ENCODE measurements at regions not wholly inside any gene's neighbourhood (a gene's known extent, or its start where the extent isn't known, plus 50 kb on each side); places are given as distances from the start of the nearest gene placed in this dataset.

- H3K9me3 ChIP-seq, result no peaks in the 10 kb centered on the region
- H3K4me1 ChIP-seq, result peaks cover 0 to 22% (median 16%) of the 10 kb centered on the region in 4 donors
- H3K27ac ChIP-seq, result peak overlapping the region in 3 of 4 donors; percentile 9 to 50 (median 18)
- TF ChIP-seq POLR2A (IDR thresholded peaks at IDR 0.05), result no peak
- TF ChIP-seq EP300 (IDR thresholded peaks at IDR 0.05), result no peak
- no peak for TF ChIP-seq POLR2AphosphoS5 (IDR thresholded peaks at IDR 0.05)
- no peak for TF ChIP-seq CTCF (IDR thresholded peaks at IDR 0.05)
- H3K4me3 ChIP-seq, result no peak overlapping the region
- 4 to 35% methylated on average over 3 of the region's 3 CpGs for WGBS, 2 donors
- H3K27me3 ChIP-seq, result no peaks in the 10 kb centered on the region
- no peaks in the 10 kb centered on the region for H3K36me3 ChIP-seq
- no peak for DNase-seq
- intact Hi-C loops (cut with DNase I), result no loop called here
These were observed 207.9 kb upstream of the ACVR2A start for GRCh38 chr2:147636886-147637285.

GRCh38 chr2:147636238-147636882 is 208.5 kb upstream of the ACVR2A start:
- H3K27ac ChIP-seq, result peak overlapping the region in 3 of 4 donors; percentile 9 to 50 (median 18)
- H3K4me1 ChIP-seq, result peaks cover 0 to 22% (median 16%) of the 10 kb centered on the region in 4 donors
- no peaks in the 10 kb centered on the region for H3K27me3 ChIP-seq
- no peak for TF ChIP-seq EP300 (IDR thresholded peaks at IDR 0.05)
- TF ChIP-seq POLR2A (IDR thresholded peaks at IDR 0.05), result no peak
- peak in 1 of 4 donors; percentile 9 for TF ChIP-seq POLR2AphosphoS5 (IDR thresholded peaks at IDR 0.05)
- no peak for DNase-seq
- H3K4me3 ChIP-seq, result no peak overlapping the region
- intact Hi-C loops (cut with DNase I), result no loop called here
- H3K36me3 ChIP-seq, result no peaks in the 10 kb centered on the region
- WGBS, 2 donors, result 43 to 60% methylated on average over 8 of the region's 8 CpGs
- H3K9me3 ChIP-seq, result no peaks in the 10 kb centered on the region

- intact Hi-C loops (cut with DNase I), result no loop called here
- WGBS, 2 donors, result 78 to 86% methylated on average over 2 of the region's 2 CpGs
These were observed 210.0 kb upstream of the ACVR2A start for GRCh38 chr2:147634826-147635225.

GRCh38 chr2:147632198-147632597 is 212.6 kb upstream of the ACVR2A start:
- intact Hi-C loops (cut with DNase I), result no loop called here
- no peaks in the 10 kb centered on the region for H3K9me3 ChIP-seq
- H3K27me3 ChIP-seq, result no peaks in the 10 kb centered on the region
- H3K36me3 ChIP-seq, result no peaks in the 10 kb centered on the region
- no peak overlapping the region for H3K27ac ChIP-seq
- WGBS, 2 donors, result 89 to 91% methylated on average over 1 of the region's 1 CpG
- peaks cover 0 to 22% (median 15%) of the 10 kb centered on the region in 4 donors for H3K4me1 ChIP-seq
- TF ChIP-seq POLR2AphosphoS5 (IDR thresholded peaks at IDR 0.05) (no peak), POLR2A (IDR thresholded peaks at IDR 0.05) (no peak), CTCF (IDR thresholded peaks at IDR 0.05) (no peak), EP300 (IDR thresholded peaks at IDR 0.05) (no peak)
- no peak for DNase-seq
- H3K4me3 ChIP-seq, result no peak overlapping the region

More at GRCh38 chr2:147634826-147635225, 210.0 kb upstream of the ACVR2A start:
- Histone ChIP-seq H3K9me3 (no peaks in the 10 kb centered on the region), H3K36me3 (no peaks in the 10 kb centered on the region), H3K4me3 (no peak overlapping the region), H3K27me3 (no peaks in the 10 kb centered on the region), H3K27ac (no peak overlapping the region), H3K4me1 (peaks cover 0 to 22% (median 16%) of the 10 kb centered on the region in 4 donors)
- TF ChIP-seq POLR2A (IDR thresholded peaks at IDR 0.05) (no peak), CTCF (IDR thresholded peaks at IDR 0.05) (no peak), EP300 (IDR thresholded peaks at IDR 0.05) (no peak)
- no peak for DNase-seq

GRCh38 chr2:147631294-147631693 is 213.5 kb upstream of the ACVR2A start:
- Histone ChIP-seq H3K27ac (no peak overlapping the region), H3K27me3 (no peaks in the 10 kb centered on the region), H3K4me3 (no peak overlapping the region), H3K36me3 (no peaks in the 10 kb centered on the region), H3K4me1 (peaks cover 0 to 14% (median 7%) of the 10 kb centered on the region in 4 donors), H3K9me3 (no peaks in the 10 kb centered on the region)
- intact Hi-C loops (cut with DNase I), result no loop called here
- no peak for DNase-seq
- TF ChIP-seq EP300 (IDR thresholded peaks at IDR 0.05), result no peak
- no peak for TF ChIP-seq POLR2AphosphoS5 (IDR thresholded peaks at IDR 0.05)
- WGBS, 2 donors, result 11 to 12% methylated on average over 1 of the region's 1 CpG

- no peak for DNase-seq
- no peak for TF ChIP-seq POLR2A (IDR thresholded peaks at IDR 0.05)
- no peak for TF ChIP-seq CTCF (IDR thresholded peaks at IDR 0.05)
- TF ChIP-seq POLR2AphosphoS5 (IDR thresholded peaks at IDR 0.05), result no peak
- no peak for TF ChIP-seq EP300 (IDR thresholded peaks at IDR 0.05)
- Histone ChIP-seq H3K9me3 (no peaks in the 10 kb centered on the region), H3K27me3 (no peaks in the 10 kb centered on the region), H3K4me1 (peaks cover 0 to 7% (median 1%) of the 10 kb centered on the region in 4 donors), H3K27ac (no peak overlapping the region), H3K36me3 (no peaks in the 10 kb centered on the region), H3K4me3 (no peak overlapping the region)
- intact Hi-C loops (cut with DNase I), result no loop called here
- 25 to 32% methylated on average over 6 of the region's 6 CpGs for WGBS, 2 donors
These were observed 214.2 kb upstream of the ACVR2A start for GRCh38 chr2:147630585-147630984.

All from sigmoid colon (tissue), 6 donors.